Mucosa of gallbladder (tissue), 1 donor: ENCODE measurements at regions not wholly inside any gene's neighbourhood (a gene's known extent, or its start where the extent isn't known, plus 50 kb on each side); places are given as distances from the start of the nearest gene placed in this dataset.
A peak's percentile ranks its signal among the peaks of the same experiment; 100 is the strongest.
"Not testable (repeated sequence)": the region's sequence is repeated elsewhere in the genome, so short reads cannot be mapped to it uniquely, and the experiment has no call there.

Experiments
- DNase-seq: peaks from one replicate; pipeline ENCODE4 v3.0.0-alpha.2; 2020; ENCODE audit warnings: low spot score
- donor health status: DM: no; HTN: no; CAD: no.

GRCh38 chr9:89837934-89838310, 233.1 kb downstream of the GADD45G start:
- DNase-seq = peak; percentile 4

- DNase-seq = no peak
Observed at GRCh38 chr9:89838621-89839020, 233.8 kb downstream of the GADD45G start.

- DNase-seq = peak; percentile 5
Observed at GRCh38 chr9:89839449-89839848, 234.6 kb downstream of the GADD45G start.

- peak; percentile 5 for DNase-seq
Observed at GRCh38 chr9:89839952-89840351, 235.1 kb downstream of the GADD45G start.

- no peak for DNase-seq
Observed at GRCh38 chr9:89841456-89841855, 236.6 kb downstream of the GADD45G start.

GRCh38 chr9:89842267-89842768, 237.5 kb downstream of the GADD45G start:
- DNase-seq = peak; percentile 71

GRCh38 chr9:89843074-89843473, 238.3 kb downstream of the GADD45G start:
- DNase-seq = peak; percentile 7

- peak; percentile 0 for DNase-seq
Observed at GRCh38 chr9:89843591-89843990, 238.8 kb downstream of the GADD45G start.

- DNase-seq = no peak
Observed at GRCh38 chr9:89844075-89844474, 239.3 kb downstream of the GADD45G start.

GRCh38 chr9:89844535-89844934, 239.7 kb downstream of the GADD45G start:
- no peak for DNase-seq

- no peak for DNase-seq
Observed at GRCh38 chr9:89845321-89845720, 240.5 kb downstream of the GADD45G start.

- DNase-seq = no peak
Observed at GRCh38 chr9:89845862-89846261, 241.1 kb downstream of the GADD45G start.

GRCh38 chr9:89848060-89849040, 243.5 kb downstream of the GADD45G start:
- no peak for DNase-seq

GRCh38 chr9:89849096-89849495, 244.3 kb downstream of the GADD45G start:
- DNase-seq = no peak

GRCh38 chr9:89850153-89850552, 245.3 kb downstream of the GADD45G start:
- no peak for DNase-seq

GRCh38 chr9:89850631-89851325, 246.0 kb downstream of the GADD45G start:
- DNase-seq = peak; percentile 7

- no peak for DNase-seq
Observed at GRCh38 chr9:89853161-89853560, 248.3 kb downstream of the GADD45G start.

GRCh38 chr9:89853931-89854330, 249.1 kb downstream of the GADD45G start:
- no peak for DNase-seq

GRCh38 chr9:89854715-89855475, 250.1 kb downstream of the GADD45G start:
- DNase-seq = no peak

- not testable (repeated sequence) for DNase-seq
Observed at GRCh38 chr9:89856296-89856695, 251.5 kb downstream of the GADD45G start.

- not testable (repeated sequence) for DNase-seq
Observed at GRCh38 chr9:89856950-89857349, 252.1 kb downstream of the GADD45G start.

- not testable (repeated sequence) for DNase-seq
Observed at GRCh38 chr9:89859842-89860241, 255.0 kb downstream of the GADD45G start.
